Thyroid gland (tissue), 4 donors: ENCODE measurements at regions not wholly inside any gene's neighbourhood (a gene's known extent, or its start where the extent isn't known, plus 50 kb on each side); places are given as distances from the start of the nearest gene placed in this dataset.

ENCODE experiments used
- CTCF ChIP-seq, 6 experiments: fragments of 200-600 bp in 3 of 6; fragments of 450-650 bp in 3 of 6; sonication (generic) in 3 of 6; IDR thresholded peaks; one replicate each; pipeline ENCODE4 v1.5.1; 2016 to 2019; ENCODE audit warnings: antibody characterized with exemption in 6 of 6, mild to moderate bottlenecking in 2 of 6, inconsistent platforms in 1 of 6, moderate library complexity in 1 of 6
- POLR2A ChIP-seq, 2 donors: fragments of 450-650 bp; IDR thresholded peaks; one replicate each; pipeline ENCODE4 v1.6.1; 2017; ENCODE audit warnings: antibody characterized with exemption in 2 of 2, mild to moderate bottlenecking in 2 of 2, moderate library complexity in 1 of 2

GRCh38 chr5:8689773-8690172, 820.8 kb downstream of the MTRR start:
- TF ChIP-seq CTCF (IDR thresholded peaks at IDR 0.05) (no peak), POLR2A (IDR thresholded peaks at IDR 0.05) (no peak)
